ENCODE measurements at regions not wholly inside any gene's neighbourhood (a gene's known extent, or its start where the extent isn't known, plus 50 kb on each side); places are given as distances from the start of the nearest gene placed in this dataset.

DNA sequence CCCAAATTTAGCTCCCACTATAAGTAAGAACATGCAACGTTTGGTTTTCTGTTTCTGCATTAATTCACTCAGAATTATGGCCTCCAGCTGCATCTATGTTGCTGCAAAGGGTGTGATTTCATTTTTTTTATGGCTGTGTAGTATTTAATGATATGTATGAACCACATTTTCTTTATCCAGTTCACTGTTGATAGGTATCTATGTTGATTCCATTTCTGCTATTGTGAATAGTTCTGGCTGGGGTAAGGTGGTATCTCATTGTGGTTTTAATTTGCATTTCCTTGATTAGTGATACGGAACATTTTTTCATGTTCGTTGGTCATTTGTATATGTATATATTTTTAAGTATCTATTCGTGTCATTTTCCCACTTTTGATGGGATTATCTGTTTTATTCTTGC lies 674.3 kb downstream of the NUP35 start (continued):
- TF ChIP-seq, protein P1, sequence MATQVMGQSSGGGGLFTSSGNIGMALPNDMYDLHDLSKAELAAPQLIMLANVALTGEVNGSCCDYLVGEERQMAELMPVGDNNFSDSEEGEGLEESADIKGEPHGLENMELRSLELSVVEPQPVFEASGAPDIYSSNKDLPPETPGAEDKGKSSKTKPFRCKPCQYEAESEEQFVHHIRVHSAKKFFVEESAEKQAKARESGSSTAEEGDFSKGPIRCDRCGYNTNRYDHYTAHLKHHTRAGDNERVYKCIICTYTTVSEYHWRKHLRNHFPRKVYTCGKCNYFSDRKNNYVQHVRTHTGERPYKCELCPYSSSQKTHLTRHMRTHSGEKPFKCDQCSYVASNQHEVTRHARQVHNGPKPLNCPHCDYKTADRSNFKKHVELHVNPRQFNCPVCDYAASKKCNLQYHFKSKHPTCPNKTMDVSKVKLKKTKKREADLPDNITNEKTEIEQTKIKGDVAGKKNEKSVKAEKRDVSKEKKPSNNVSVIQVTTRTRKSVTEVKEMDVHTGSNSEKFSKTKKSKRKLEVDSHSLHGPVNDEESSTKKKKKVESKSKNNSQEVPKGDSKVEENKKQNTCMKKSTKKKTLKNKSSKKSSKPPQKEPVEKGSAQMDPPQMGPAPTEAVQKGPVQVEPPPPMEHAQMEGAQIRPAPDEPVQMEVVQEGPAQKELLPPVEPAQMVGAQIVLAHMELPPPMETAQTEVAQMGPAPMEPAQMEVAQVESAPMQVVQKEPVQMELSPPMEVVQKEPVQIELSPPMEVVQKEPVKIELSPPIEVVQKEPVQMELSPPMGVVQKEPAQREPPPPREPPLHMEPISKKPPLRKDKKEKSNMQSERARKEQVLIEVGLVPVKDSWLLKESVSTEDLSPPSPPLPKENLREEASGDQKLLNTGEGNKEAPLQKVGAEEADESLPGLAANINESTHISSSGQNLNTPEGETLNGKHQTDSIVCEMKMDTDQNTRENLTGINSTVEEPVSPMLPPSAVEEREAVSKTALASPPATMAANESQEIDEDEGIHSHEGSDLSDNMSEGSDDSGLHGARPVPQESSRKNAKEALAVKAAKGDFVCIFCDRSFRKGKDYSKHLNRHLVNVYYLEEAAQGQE (IDR thresholded peaks at IDR 0.05; ENCODE audit: unreplicated experiment): no peak
- TF ChIP-seq JUNB (IDR thresholded peaks at IDR 0.05; ENCODE audit: unreplicated experiment) (no peak), ZNF114 (CRISPR knock-in tag; IDR thresholded peaks at IDR 0.05) (no peak)

DNA sequence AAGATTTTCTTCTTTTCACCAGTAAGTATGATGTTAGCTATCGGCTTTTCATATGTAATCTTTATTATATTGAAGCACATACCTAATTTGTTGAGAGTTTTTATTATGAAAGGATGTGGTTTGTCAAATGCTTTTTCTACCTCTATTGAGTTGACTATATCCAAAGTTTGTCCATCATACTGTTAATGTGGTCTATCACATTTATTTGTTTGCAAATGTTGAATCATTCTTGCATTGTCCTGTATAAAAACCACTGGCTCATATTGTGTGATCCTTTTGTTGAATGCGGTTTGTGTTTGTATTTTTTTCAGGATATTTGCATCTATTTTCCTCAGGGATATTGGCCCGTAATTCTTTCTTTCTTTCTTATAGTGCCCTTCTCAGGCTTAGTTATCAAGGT lies 675.5 kb downstream of the NUP35 start:
- peaks cover 5% of the 10 kb centered on the region; the same call in 1 of the 3 replicates for H3K36me3 Mint-ChIP-seq (ENCODE audit: low read depth)
- no peaks in the 10 kb centered on the region for H3K27me3 ChIP-seq (ENCODE audit: insufficient read depth)
- H2AFZ ChIP-seq: no peak overlapping the region
- H3K4me2 ChIP-seq: no peak overlapping the region
- no peaks in the 10 kb centered on the region for H3K4me1 ChIP-seq (ENCODE audit: insufficient read depth)
- H3K27me3 Mint-ChIP-seq (ENCODE audit: insufficient read depth, low read depth, poor library complexity): no peaks in the 10 kb centered on the region
- no peak overlapping the region for H3K4me3 Mint-ChIP-seq
- no peak overlapping the region for H3K4me3 ChIP-seq
- no peak overlapping the region for H3K27ac ChIP-seq (ENCODE audit: low read depth)
- no peaks in the 10 kb centered on the region for H4K20me1 ChIP-seq (replicated peaks; ENCODE audit: insufficient read depth)
- ATAC-seq: no peak
- H3K9me3 Mint-ChIP-seq: peaks cover 4% of the 10 kb centered on the region
- no peaks in the 10 kb centered on the region for H3K4me1 Mint-ChIP-seq
- H3K27ac Mint-ChIP-seq: no peak overlapping the region
- 0 out of 2 replicates have a peak, but pooled peaks cover 3% of the 10 kb centered on the region for H3K9me2 ChIP-seq (ENCODE audit: insufficient read depth)
- H3K36me3 ChIP-seq (ENCODE audit: insufficient read depth): no peaks in the 10 kb centered on the region
- H3F3A ChIP-seq (replicated peaks; ENCODE audit: low read depth): no peaks in the 10 kb centered on the region
- H3K79me2 ChIP-seq (replicated peaks; ENCODE audit: insufficient read depth): no peaks in the 10 kb centered on the region
- no peak for DNase-seq (ENCODE audit: low spot score)
- TF ChIP-seq CREB1 (CRISPR knock-in tag; IDR thresholded peaks at IDR 0.05; ENCODE audit: low read depth) (no peak), ZNF331 (CRISPR knock-in tag; IDR thresholded peaks at IDR 0.05; ENCODE audit: low read depth) (no peak), POLR2AphosphoS5 (IDR thresholded peaks at IDR 0.05; ENCODE audit: low read depth) (no peak), EZH2phosphoT487 (IDR thresholded peaks at IDR 0.05; ENCODE audit: unreplicated experiment) (no peak), NANOG (IDR thresholded peaks at IDR 0.05; ENCODE audit: borderline replicate concordance) (no peak), STAT1 (IDR thresholded peaks at IDR 0.05; ENCODE audit: unreplicated experiment) (no peak), EZH2 (IDR thresholded peaks at IDR 0.05; ENCODE audit: low read depth, unreplicated experiment) (no peak)
- TF ChIP-seq, protein P2, sequence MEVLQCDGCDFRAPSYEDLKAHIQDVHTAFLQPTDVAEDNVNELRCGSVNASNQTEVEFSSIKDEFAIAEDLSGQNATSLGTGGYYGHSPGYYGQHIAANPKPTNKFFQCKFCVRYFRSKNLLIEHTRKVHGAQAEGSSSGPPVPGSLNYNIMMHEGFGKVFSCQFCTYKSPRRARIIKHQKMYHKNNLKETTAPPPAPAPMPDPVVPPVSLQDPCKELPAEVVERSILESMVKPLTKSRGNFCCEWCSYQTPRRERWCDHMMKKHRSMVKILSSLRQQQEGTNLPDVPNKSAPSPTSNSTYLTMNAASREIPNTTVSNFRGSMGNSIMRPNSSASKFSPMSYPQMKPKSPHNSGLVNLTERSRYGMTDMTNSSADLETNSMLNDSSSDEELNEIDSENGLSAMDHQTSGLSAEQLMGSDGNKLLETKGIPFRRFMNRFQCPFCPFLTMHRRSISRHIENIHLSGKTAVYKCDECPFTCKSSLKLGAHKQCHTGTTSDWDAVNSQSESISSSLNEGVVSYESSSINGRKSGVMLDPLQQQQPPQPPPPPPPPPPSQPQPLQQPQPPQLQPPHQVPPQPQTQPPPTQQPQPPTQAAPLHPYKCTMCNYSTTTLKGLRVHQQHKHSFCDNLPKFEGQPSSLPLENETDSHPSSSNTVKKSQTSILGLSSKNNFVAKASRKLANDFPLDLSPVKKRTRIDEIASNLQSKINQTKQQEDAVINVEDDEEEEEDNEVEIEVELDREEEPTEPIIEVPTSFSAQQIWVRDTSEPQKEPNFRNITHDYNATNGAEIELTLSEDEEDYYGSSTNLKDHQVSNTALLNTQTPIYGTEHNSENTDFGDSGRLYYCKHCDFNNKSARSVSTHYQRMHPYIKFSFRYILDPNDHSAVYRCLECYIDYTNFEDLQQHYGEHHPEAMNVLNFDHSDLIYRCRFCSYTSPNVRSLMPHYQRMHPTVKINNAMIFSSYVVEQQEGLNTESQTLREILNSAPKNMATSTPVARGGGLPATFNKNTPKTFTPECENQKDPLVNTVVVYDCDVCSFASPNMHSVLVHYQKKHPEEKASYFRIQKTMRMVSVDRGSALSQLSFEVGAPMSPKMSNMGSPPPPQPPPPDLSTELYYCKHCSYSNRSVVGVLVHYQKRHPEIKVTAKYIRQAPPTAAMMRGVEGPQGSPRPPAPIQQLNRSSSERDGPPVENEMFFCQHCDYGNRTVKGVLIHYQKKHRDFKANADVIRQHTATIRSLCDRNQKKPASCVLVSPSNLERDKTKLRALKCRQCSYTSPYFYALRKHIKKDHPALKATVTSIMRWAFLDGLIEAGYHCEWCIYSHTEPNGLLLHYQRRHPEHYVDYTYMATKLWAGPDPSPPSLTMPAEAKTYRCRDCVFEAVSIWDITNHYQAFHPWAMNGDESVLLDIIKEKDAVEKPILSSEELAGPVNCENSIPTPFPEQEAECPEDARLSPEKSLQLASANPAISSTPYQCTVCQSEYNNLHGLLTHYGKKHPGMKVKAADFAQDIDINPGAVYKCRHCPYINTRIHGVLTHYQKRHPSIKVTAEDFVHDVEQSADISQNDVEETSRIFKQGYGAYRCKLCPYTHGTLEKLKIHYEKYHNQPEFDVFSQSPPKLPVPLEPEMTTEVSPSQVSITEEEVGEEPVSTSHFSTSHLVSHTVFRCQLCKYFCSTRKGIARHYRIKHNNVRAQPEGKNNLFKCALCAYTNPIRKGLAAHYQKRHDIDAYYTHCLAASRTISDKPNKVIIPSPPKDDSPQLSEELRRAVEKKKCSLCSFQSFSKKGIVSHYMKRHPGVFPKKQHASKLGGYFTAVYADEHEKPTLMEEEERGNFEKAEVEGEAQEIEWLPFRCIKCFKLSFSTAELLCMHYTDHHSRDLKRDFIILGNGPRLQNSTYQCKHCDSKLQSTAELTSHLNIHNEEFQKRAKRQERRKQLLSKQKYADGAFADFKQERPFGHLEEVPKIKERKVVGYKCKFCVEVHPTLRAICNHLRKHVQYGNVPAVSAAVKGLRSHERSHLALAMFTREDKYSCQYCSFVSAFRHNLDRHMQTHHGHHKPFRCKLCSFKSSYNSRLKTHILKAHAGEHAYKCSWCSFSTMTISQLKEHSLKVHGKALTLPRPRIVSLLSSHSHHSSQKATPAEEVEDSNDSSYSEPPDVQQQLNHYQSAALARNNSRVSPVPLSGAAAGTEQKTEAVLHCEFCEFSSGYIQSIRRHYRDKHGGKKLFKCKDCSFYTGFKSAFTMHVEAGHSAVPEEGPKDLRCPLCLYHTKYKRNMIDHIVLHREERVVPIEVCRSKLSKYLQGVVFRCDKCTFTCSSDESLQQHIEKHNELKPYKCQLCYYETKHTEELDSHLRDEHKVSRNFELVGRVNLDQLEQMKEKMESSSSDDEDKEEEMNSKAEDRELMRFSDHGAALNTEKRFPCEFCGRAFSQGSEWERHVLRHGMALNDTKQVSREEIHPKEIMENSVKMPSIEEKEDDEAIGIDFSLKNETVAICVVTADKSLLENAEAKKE (CRISPR knock-in tag; IDR thresholded peaks at IDR 0.05): no peak
- TF ChIP-seq, protein P3, sequence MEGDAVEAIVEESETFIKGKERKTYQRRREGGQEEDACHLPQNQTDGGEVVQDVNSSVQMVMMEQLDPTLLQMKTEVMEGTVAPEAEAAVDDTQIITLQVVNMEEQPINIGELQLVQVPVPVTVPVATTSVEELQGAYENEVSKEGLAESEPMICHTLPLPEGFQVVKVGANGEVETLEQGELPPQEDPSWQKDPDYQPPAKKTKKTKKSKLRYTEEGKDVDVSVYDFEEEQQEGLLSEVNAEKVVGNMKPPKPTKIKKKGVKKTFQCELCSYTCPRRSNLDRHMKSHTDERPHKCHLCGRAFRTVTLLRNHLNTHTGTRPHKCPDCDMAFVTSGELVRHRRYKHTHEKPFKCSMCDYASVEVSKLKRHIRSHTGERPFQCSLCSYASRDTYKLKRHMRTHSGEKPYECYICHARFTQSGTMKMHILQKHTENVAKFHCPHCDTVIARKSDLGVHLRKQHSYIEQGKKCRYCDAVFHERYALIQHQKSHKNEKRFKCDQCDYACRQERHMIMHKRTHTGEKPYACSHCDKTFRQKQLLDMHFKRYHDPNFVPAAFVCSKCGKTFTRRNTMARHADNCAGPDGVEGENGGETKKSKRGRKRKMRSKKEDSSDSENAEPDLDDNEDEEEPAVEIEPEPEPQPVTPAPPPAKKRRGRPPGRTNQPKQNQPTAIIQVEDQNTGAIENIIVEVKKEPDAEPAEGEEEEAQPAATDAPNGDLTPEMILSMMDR (conservative IDR thresholded peaks at IDR 0.05; ENCODE audit: low read depth in 2 of 2): no peak

All from GM23338 (cell line).